Stimulated activated CD8-positive, alpha-beta memory T cell treated with anti-CD3 and anti-CD28 coated beads, Interleukin-12 subunit alpha, Interleukin-12 subunit beta, amount 100 ng/mL, for 24 hours (primary cell): ENCODE measurements at regions not wholly inside any gene's neighbourhood (a gene's known extent, or its start where the extent isn't known, plus 50 kb on each side); places are given as distances from the start of the nearest gene placed in this dataset.

Source experiments
- DNase-seq: peaks from one replicate; pipeline ENCODE4 v3.0.0-alpha.2; 2020; ENCODE audit errors: extremely low read depth

GRCh38 chr1:56390934-56391731 lies 188.2 kb downstream of the PLPP3 start:
- no peak for DNase-seq

GRCh38 chr1:56390232-56390867 lies 189.0 kb downstream of the PLPP3 start:
- no peak for DNase-seq

GRCh38 chr1:56389813-56390212 lies 189.6 kb downstream of the PLPP3 start:
- no peak for DNase-seq

GRCh38 chr1:56387071-56387740 lies 192.2 kb downstream of the PLPP3 start:
- no peak for DNase-seq

- no peak for DNase-seq
Observed at GRCh38 chr1:56385314-56385713, 194.0 kb downstream of the PLPP3 start.

- no peak for DNase-seq
Observed at GRCh38 chr1:56382929-56383328, 196.4 kb downstream of the PLPP3 start.

GRCh38 chr1:56380531-56380930 lies 198.8 kb downstream of the PLPP3 start:
- DNase-seq, result no peak

GRCh38 chr1:56378341-56379070 lies 200.9 kb downstream of the PLPP3 start:
- no peak for DNase-seq

GRCh38 chr1:56377431-56377830 lies 201.9 kb downstream of the PLPP3 start:
- DNase-seq, result no peak

- no peak for DNase-seq
Observed at GRCh38 chr1:56376188-56376984, 203.0 kb downstream of the PLPP3 start.

- DNase-seq, result no peak
Observed at GRCh38 chr1:56375326-56375804, 204.0 kb downstream of the PLPP3 start.

- DNase-seq, result no peak
Observed at GRCh38 chr1:56374026-56374974, 205.1 kb downstream of the PLPP3 start.

GRCh38 chr1:56370513-56370912 lies 208.8 kb downstream of the PLPP3 start:
- DNase-seq, result no peak

- DNase-seq, result no peak
Observed at GRCh38 chr1:56363007-56363770, 216.2 kb downstream of the PLPP3 start.

- DNase-seq, result no peak
Observed at GRCh38 chr1:56360021-56360420, 219.3 kb downstream of the PLPP3 start.

- DNase-seq, result no peak
Observed at GRCh38 chr1:56359056-56359455, 220.3 kb downstream of the PLPP3 start.

GRCh38 chr1:56357927-56358690 lies 221.3 kb downstream of the PLPP3 start:
- no peak for DNase-seq

- no peak for DNase-seq
Observed at GRCh38 chr1:56356376-56356990, 222.9 kb downstream of the PLPP3 start.
